ENCODE measurements at regions not wholly inside any gene's neighbourhood (a gene's known extent, or its start where the extent isn't known, plus 50 kb on each side); places are given as distances from the start of the nearest gene placed in this dataset.
A peak's percentile ranks its signal among the peaks of the same experiment; 100 is the strongest.

GRCh38 chr18:60196836-60197606, 175.6 kb downstream of the MC4R start:
- H2BK12ac ChIP-seq (ENCODE audit: low read length), result no peak overlapping the region
- no peaks in the 10 kb centered on the region for H3K4me1 ChIP-seq (ENCODE audit: control insufficient read depth in 1 of 2, insufficient read depth in 2 of 2, low read length in 2 of 2)
- H3K4ac ChIP-seq (ENCODE audit: low read depth, low read length), result no peak overlapping the region
- no peak overlapping the region for H2AK5ac ChIP-seq (ENCODE audit: low read length)
- H3K9me3 ChIP-seq (ENCODE audit: insufficient read depth, low read depth, low read length), result no peaks in the 10 kb centered on the region
- H3K36me3 ChIP-seq (ENCODE audit: control insufficient read depth in 1 of 2, insufficient read depth in 2 of 2, low read length in 2 of 2), result no peaks in the 10 kb centered on the region
- DNase-seq, result no peak
- no peak overlapping the region for H2AFZ ChIP-seq (ENCODE audit: insufficient read depth, low read length, poor library complexity)
- no peak overlapping the region for H3K4me2 ChIP-seq (ENCODE audit: low read length)
- no peaks in the 10 kb centered on the region for H3K27me3 ChIP-seq (ENCODE audit: insufficient read depth, low read length)
- H3K18ac ChIP-seq (ENCODE audit: low read length), result no peak overlapping the region
- no peak overlapping the region for H3K9ac ChIP-seq (ENCODE audit: low read length)
- H2BK5ac ChIP-seq (ENCODE audit: low read depth, low read length, poor library complexity), result no peak overlapping the region
- no peak overlapping the region for H4K91ac ChIP-seq (ENCODE audit: low read depth, low read length)
- H3K4me3 ChIP-seq (ENCODE audit: low read depth, low read length), result no peak overlapping the region
- H3K14ac ChIP-seq (ENCODE audit: low read length), result no peak overlapping the region
- WGBS (ENCODE audit: extremely low coverage, insufficient coverage, insufficient read length), result no CpG with 5 or more reads among the region's 6 CpGs
- no peak overlapping the region for H2BK120ac ChIP-seq (ENCODE audit: insufficient read depth, low read length, poor library complexity)
- H4K12ac ChIP-seq (ENCODE audit: low read depth, low read length), result no peak overlapping the region
- no peaks in the 10 kb centered on the region for H3K79me2 ChIP-seq (ENCODE audit: control insufficient read depth, insufficient read depth, low read length, poor library complexity)
- no peak overlapping the region for H3K27ac ChIP-seq (ENCODE audit: low read depth, low read length)
- no peaks in the 10 kb centered on the region for H3K79me1 ChIP-seq (ENCODE audit: low read length)
- no peak overlapping the region for H3K23ac ChIP-seq (ENCODE audit: low read length)
- H4K8ac ChIP-seq (ENCODE audit: low read depth, low read length), result no peak overlapping the region

DNA sequence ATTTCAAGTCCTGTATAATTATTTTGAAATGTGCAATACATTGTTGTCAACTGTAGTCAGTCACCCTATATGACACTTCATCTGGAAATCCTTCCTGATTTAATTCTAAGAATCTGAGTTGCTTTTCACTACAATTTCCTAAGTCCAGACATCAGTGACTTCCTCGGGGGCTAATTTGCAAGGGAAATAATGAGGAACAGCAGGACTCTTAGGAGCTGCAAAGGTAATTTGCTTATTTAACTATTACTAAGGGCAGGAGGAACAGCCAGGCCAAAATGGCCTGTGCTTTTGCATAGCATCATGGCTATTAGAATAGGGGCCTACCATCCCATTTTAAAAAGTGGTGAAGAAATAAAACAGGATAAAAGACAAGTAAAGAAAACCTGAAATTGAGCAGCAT, 178.8 kb downstream of the MC4R start:
- no CpG with 5 or more reads among the region's 1 CpG for WGBS (ENCODE audit: extremely low coverage, insufficient coverage, insufficient read length)
- H3K4me2 ChIP-seq (ENCODE audit: low read length), result no peak overlapping the region
- H3K27me3 ChIP-seq (ENCODE audit: insufficient read depth, low read length), result no peaks in the 10 kb centered on the region

GRCh38 chr18:60191926-60192325, 180.6 kb downstream of the MC4R start:
- Histone ChIP-seq H2BK5ac (ENCODE audit: low read depth, low read length, poor library complexity) (no peak overlapping the region), H3K23ac (ENCODE audit: low read length) (no peak overlapping the region), H4K8ac (ENCODE audit: low read depth, low read length) (no peak overlapping the region), H3K79me2 (ENCODE audit: control insufficient read depth, insufficient read depth, low read length, poor library complexity) (no peaks in the 10 kb centered on the region), H3K9ac (ENCODE audit: low read length) (no peak overlapping the region), H3K79me1 (ENCODE audit: low read length) (no peaks in the 10 kb centered on the region), H3K14ac (ENCODE audit: low read length) (no peak overlapping the region), H4K91ac (ENCODE audit: low read depth, low read length) (no peak overlapping the region), H3K18ac (ENCODE audit: low read length) (no peak overlapping the region), H3K4me1 (ENCODE audit: control insufficient read depth in 1 of 2, insufficient read depth in 2 of 2, low read length in 2 of 2) (no peaks in the 10 kb centered on the region), H3K9me3 (ENCODE audit: insufficient read depth, low read depth, low read length) (no peaks in the 10 kb centered on the region), H3K4ac (ENCODE audit: low read depth, low read length) (no peak overlapping the region), H2BK120ac (ENCODE audit: insufficient read depth, low read length, poor library complexity) (no peak overlapping the region), H3K36me3 (ENCODE audit: control insufficient read depth in 1 of 2, insufficient read depth in 2 of 2, low read length in 2 of 2) (no peaks in the 10 kb centered on the region), H3K4me2 (ENCODE audit: low read length) (no peak overlapping the region), H3K27me3 (ENCODE audit: insufficient read depth, low read length) (no peaks in the 10 kb centered on the region), H2AK5ac (ENCODE audit: low read length) (no peak overlapping the region), H3K4me3 (ENCODE audit: low read depth, low read length) (no peak overlapping the region), H2AFZ (ENCODE audit: insufficient read depth, low read length, poor library complexity) (no peak overlapping the region), H2BK12ac (ENCODE audit: low read length) (no peak overlapping the region), H3K27ac (ENCODE audit: low read depth, low read length) (no peak overlapping the region), H4K12ac (ENCODE audit: low read depth, low read length) (no peak overlapping the region)
- WGBS (ENCODE audit: extremely low coverage, insufficient coverage, insufficient read length), result no CpG with 5 or more reads among the region's 3 CpGs
- no peak for DNase-seq

More for the DNA sequence above, 178.8 kb downstream of the MC4R start:
- no peak overlapping the region for H3K23ac ChIP-seq (ENCODE audit: low read length)
- no peak overlapping the region for H2AFZ ChIP-seq (ENCODE audit: insufficient read depth, low read length, poor library complexity)
- no peak overlapping the region for H2BK5ac ChIP-seq (ENCODE audit: low read depth, low read length, poor library complexity)
- no peak overlapping the region for H3K14ac ChIP-seq (ENCODE audit: low read length)
- H3K9ac ChIP-seq (ENCODE audit: low read length), result no peak overlapping the region
- H4K12ac ChIP-seq (ENCODE audit: low read depth, low read length), result no peak overlapping the region
- H4K8ac ChIP-seq (ENCODE audit: low read depth, low read length), result no peak overlapping the region
- H3K79me1 ChIP-seq (ENCODE audit: low read length), result no peaks in the 10 kb centered on the region
- no peaks in the 10 kb centered on the region for H3K36me3 ChIP-seq (ENCODE audit: control insufficient read depth in 1 of 2, insufficient read depth in 2 of 2, low read length in 2 of 2)
- no peak overlapping the region for H2AK5ac ChIP-seq (ENCODE audit: low read length)
- H3K79me2 ChIP-seq (ENCODE audit: control insufficient read depth, insufficient read depth, low read length, poor library complexity), result no peaks in the 10 kb centered on the region
- H3K4ac ChIP-seq (ENCODE audit: low read depth, low read length), result no peak overlapping the region
- no peak overlapping the region for H2BK12ac ChIP-seq (ENCODE audit: low read length)
- H3K27ac ChIP-seq (ENCODE audit: low read depth, low read length), result no peak overlapping the region
- DNase-seq, result no peak
- H3K18ac ChIP-seq (ENCODE audit: low read length), result no peak overlapping the region
- no peak overlapping the region for H4K91ac ChIP-seq (ENCODE audit: low read depth, low read length)
- H3K4me3 ChIP-seq (ENCODE audit: low read depth, low read length), result no peak overlapping the region
- no peaks in the 10 kb centered on the region for H3K4me1 ChIP-seq (ENCODE audit: control insufficient read depth in 1 of 2, insufficient read depth in 2 of 2, low read length in 2 of 2)
- no peaks in the 10 kb centered on the region for H3K9me3 ChIP-seq (ENCODE audit: insufficient read depth, low read depth, low read length)
- no peak overlapping the region for H2BK120ac ChIP-seq (ENCODE audit: insufficient read depth, low read length, poor library complexity)

- H3K36me3 ChIP-seq (ENCODE audit: control insufficient read depth in 1 of 2, insufficient read depth in 2 of 2, low read length in 2 of 2), result no peaks in the 10 kb centered on the region
- no peaks in the 10 kb centered on the region for H3K79me2 ChIP-seq (ENCODE audit: control insufficient read depth, insufficient read depth, low read length, poor library complexity)
- H3K27ac ChIP-seq (ENCODE audit: low read depth, low read length), result no peak overlapping the region
- no peaks in the 10 kb centered on the region for H3K27me3 ChIP-seq (ENCODE audit: insufficient read depth, low read length)
- no peaks in the 10 kb centered on the region for H3K9me3 ChIP-seq (ENCODE audit: insufficient read depth, low read depth, low read length)
- H2BK5ac ChIP-seq (ENCODE audit: low read depth, low read length, poor library complexity), result no peak overlapping the region
- no peak overlapping the region for H3K18ac ChIP-seq (ENCODE audit: low read length)
- H2BK120ac ChIP-seq (ENCODE audit: insufficient read depth, low read length, poor library complexity), result no peak overlapping the region
- no peak overlapping the region for H3K4me2 ChIP-seq (ENCODE audit: low read length)
- no peak overlapping the region for H4K12ac ChIP-seq (ENCODE audit: low read depth, low read length)
- no peaks in the 10 kb centered on the region for H3K79me1 ChIP-seq (ENCODE audit: low read length)
- no peaks in the 10 kb centered on the region for H3K4me1 ChIP-seq (ENCODE audit: control insufficient read depth in 1 of 2, insufficient read depth in 2 of 2, low read length in 2 of 2)
- H4K8ac ChIP-seq (ENCODE audit: low read depth, low read length), result no peak overlapping the region
- no peak overlapping the region for H2AFZ ChIP-seq (ENCODE audit: insufficient read depth, low read length, poor library complexity)
- WGBS (ENCODE audit: extremely low coverage, insufficient coverage, insufficient read length), result no CpG with 5 or more reads among the region's 2 CpGs
- no peak overlapping the region for H3K9ac ChIP-seq (ENCODE audit: low read length)
- H3K4me3 ChIP-seq (ENCODE audit: low read depth, low read length), result no peak overlapping the region
- no peak overlapping the region for H2AK5ac ChIP-seq (ENCODE audit: low read length)
- no peak overlapping the region for H3K14ac ChIP-seq (ENCODE audit: low read length)
- H4K91ac ChIP-seq (ENCODE audit: low read depth, low read length), result no peak overlapping the region
- H3K23ac ChIP-seq (ENCODE audit: low read length), result no peak overlapping the region
- H2BK12ac ChIP-seq (ENCODE audit: low read length), result no peak overlapping the region
- H3K4ac ChIP-seq (ENCODE audit: low read depth, low read length), result no peak overlapping the region
- DNase-seq, result peak in 1 of 2 donors; percentile 25
Observed at GRCh38 chr18:60189856-60190255, 182.7 kb downstream of the MC4R start.

All from trophoblast cell (in vitro differentiated cells and primary cell).